ENCODE measurements at regions not wholly inside any gene's neighbourhood (a gene's known extent, or its start where the extent isn't known, plus 50 kb on each side); places are given as distances from the start of the nearest gene placed in this dataset.

- H3K4me3 ChIP-seq, result peak overlapping the region; percentile 70
- no peak for TF ChIP-seq CTCF (IDR thresholded peaks at IDR 0.05; ENCODE audit: control extremely low read depth, extremely low read depth)
- 0% methylated on average over 35 of the region's 35 CpGs for WGBS, 2 donors
- H3K9me3 ChIP-seq (ENCODE audit: control insufficient read depth in 4 of 4, insufficient read depth in 3 of 4, low read length in 3 of 4), result peaks cover 0 to 1% (median 0%) of the 10 kb centered on the region in 4 donors
- peak overlapping the region; percentile 63 to 89 for H3K9ac ChIP-seq (ENCODE audit: insufficient read depth in 1 of 2, low read length in 2 of 2)
- peak overlapping the region; percentile 98 to 99 for H3K27ac ChIP-seq (ENCODE audit: low read depth in 1 of 2, low read length in 1 of 2)
- peaks cover 26 to 65% (median 32%) of the 10 kb centered on the region in 5 donors for H3K4me1 ChIP-seq (ENCODE audit: control insufficient read depth in 5 of 5, insufficient read depth in 5 of 5, low read length in 5 of 5)
- ATAC-seq (ENCODE audit: insufficient read depth, low FRiP score) (peak; percentile 66), DNase-seq (peak; percentile 90 to 96 (median 95))
- H3K27me3 ChIP-seq (ENCODE audit: control insufficient read depth in 3 of 3, insufficient read depth in 3 of 3, low read length in 2 of 3), result no peaks in the 10 kb centered on the region
- no peaks in the 10 kb centered on the region for H3K36me3 ChIP-seq (ENCODE audit: control insufficient read depth in 4 of 4, insufficient read depth in 4 of 4, low read length in 4 of 4)
These were observed 65.6 kb upstream of the PTGR2 start for GRCh38 chr14:73785834-73786635.

DNA sequence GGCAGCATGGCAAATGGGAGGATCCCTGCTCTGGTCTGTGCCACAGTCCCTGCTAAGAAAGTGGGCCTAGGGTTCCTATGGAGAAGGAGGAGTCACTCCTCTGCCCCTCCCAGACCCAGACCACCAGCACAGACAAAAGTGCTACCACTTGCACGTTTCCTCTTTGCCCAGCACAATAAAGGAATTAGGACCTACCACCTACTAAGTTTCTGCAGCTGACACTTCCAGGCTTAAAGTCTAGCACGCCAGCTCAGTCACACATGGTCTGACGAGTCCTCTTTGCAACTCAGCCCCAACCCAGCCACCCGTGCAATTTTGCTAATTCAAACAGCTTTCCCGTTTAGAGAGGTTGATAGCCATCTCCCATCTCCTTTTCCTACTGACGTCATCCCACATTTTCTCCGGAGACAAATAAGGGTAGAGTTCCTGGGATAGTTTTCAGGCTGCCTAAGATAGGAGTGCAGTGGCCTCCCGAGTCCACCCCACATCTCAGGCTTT lies 66.2 kb upstream of the PTGR2 start:
- 5 to 10% methylated on average over 8 of the region's 8 CpGs for WGBS, 2 donors

DNA sequence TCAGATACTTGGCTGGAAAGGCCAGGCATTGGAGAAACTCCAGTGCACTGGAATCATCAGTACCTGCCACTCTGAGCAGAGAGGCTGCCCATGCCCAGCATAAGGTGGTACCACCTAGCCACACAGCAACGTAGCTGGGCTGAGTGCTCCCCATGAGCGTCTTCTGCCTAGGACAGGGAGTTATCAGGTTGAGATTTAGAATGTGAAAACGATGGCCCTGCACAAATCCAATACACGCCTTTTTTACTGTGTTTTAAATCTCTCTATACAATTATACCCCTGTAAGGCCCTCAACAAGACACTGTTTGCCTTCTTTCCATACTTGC lies 66.7 kb upstream of the PTGR2 start:
- Histone ChIP-seq H3K9ac (ENCODE audit: insufficient read depth in 1 of 2, low read length in 2 of 2) (peak overlapping the region in 1 of 2 donors; percentile 89), H3K4me3 (no peak overlapping the region), H3K4me1 (ENCODE audit: control insufficient read depth in 5 of 5, insufficient read depth in 5 of 5, low read length in 5 of 5) (peaks cover 28 to 64% (median 36%) of the 10 kb centered on the region in 5 donors), H3K27me3 (ENCODE audit: control insufficient read depth in 3 of 3, insufficient read depth in 3 of 3, low read length in 2 of 3) (no peaks in the 10 kb centered on the region), H3K9me3 (ENCODE audit: control insufficient read depth in 4 of 4, insufficient read depth in 3 of 4, low read length in 3 of 4) (peaks cover 0 to 1% (median 0%) of the 10 kb centered on the region in 4 donors), H3K36me3 (ENCODE audit: control insufficient read depth in 4 of 4, insufficient read depth in 4 of 4, low read length in 4 of 4) (peaks cover 0 to 2% (median 0%) of the 10 kb centered on the region in 4 donors), H3K27ac (ENCODE audit: low read depth in 1 of 2, low read length in 1 of 2) (peak overlapping the region; percentile 98 to 99)
- DNase-seq (no peak), ATAC-seq (ENCODE audit: insufficient read depth, low FRiP score) (no peak)
- 60 to 69% methylated on average over 4 of the region's 4 CpGs for WGBS, 2 donors
- TF ChIP-seq CTCF (IDR thresholded peaks at IDR 0.05; ENCODE audit: control extremely low read depth, extremely low read depth), result no peak

More for the DNA sequence above, 66.2 kb upstream of the PTGR2 start:
- no peaks in the 10 kb centered on the region for H3K27me3 ChIP-seq (ENCODE audit: control insufficient read depth in 3 of 3, insufficient read depth in 3 of 3, low read length in 2 of 3)
- H3K4me1 ChIP-seq (ENCODE audit: control insufficient read depth in 5 of 5, insufficient read depth in 5 of 5, low read length in 5 of 5), result peaks cover 27 to 65% (median 33%) of the 10 kb centered on the region in 5 donors
- peaks cover 0 to 1% (median 0%) of the 10 kb centered on the region in 4 donors for H3K9me3 ChIP-seq (ENCODE audit: control insufficient read depth in 4 of 4, insufficient read depth in 3 of 4, low read length in 3 of 4)
- peak; percentile 3 for ATAC-seq (ENCODE audit: insufficient read depth, low FRiP score)
- DNase-seq, result peak in 1 of 3 donors; percentile 47
- H3K27ac ChIP-seq (ENCODE audit: low read depth in 1 of 2, low read length in 1 of 2), result peak overlapping the region; percentile 98 to 99
- peak overlapping the region; percentile 63 to 89 for H3K9ac ChIP-seq (ENCODE audit: insufficient read depth in 1 of 2, low read length in 2 of 2)
- peak overlapping the region; percentile 70 for H3K4me3 ChIP-seq
- H3K36me3 ChIP-seq (ENCODE audit: control insufficient read depth in 4 of 4, insufficient read depth in 4 of 4, low read length in 4 of 4), result peaks cover 0 to 2% (median 0%) of the 10 kb centered on the region in 4 donors
- no peak for TF ChIP-seq CTCF (IDR thresholded peaks at IDR 0.05; ENCODE audit: control extremely low read depth, extremely low read depth)
